D721Med (cell line): ENCODE measurements at regions not wholly inside any gene's neighbourhood (a gene's known extent, or its start where the extent isn't known, plus 50 kb on each side); places are given as distances from the start of the nearest gene placed in this dataset.

Experiments
- DNase-seq: peaks from one replicate; pipeline ENCODE4 v3.0.0; 2011; ENCODE audit warnings: low spot score; ENCODE audit not compliant: insufficient read length
- FAIRE-seq: peaks from 2 replicates; lab custom pipeline; 2011; peaks lifted over from hg19 to GRCh38; lab: Jason Lieb, UNC
- TF ChIP-seq, protein P1 (sequence below): IDR thresholded peaks from 2 replicates; pipeline ENCODE4 v1.5.1; 2012; ENCODE audit warnings: mild to moderate bottlenecking, control low read depth; ENCODE audit not compliant: insufficient read depth; ENCODE audit errors: missing control alignments

DNA sequence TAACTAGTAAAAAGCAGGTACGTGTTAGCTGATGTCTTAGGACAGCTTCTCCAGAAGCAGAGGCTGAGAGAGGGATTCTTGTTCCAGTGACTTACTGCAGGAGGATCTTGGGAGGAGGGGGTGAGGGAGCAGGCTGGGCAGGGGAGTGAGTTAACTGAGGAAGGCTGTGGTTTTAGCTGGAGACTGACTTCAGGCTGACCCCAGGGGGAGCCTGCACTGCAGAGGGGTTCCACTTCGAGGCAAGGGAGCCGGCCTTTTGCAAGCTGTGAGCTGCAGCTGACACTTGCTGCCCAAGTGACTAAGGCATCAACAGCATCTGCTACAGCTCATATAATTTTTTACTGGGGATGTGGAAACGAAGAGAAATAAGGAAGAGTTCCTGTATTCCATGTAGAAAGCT is 50.4 kb upstream of the SOD1 start:
- TF ChIP-seq, protein P1, sequence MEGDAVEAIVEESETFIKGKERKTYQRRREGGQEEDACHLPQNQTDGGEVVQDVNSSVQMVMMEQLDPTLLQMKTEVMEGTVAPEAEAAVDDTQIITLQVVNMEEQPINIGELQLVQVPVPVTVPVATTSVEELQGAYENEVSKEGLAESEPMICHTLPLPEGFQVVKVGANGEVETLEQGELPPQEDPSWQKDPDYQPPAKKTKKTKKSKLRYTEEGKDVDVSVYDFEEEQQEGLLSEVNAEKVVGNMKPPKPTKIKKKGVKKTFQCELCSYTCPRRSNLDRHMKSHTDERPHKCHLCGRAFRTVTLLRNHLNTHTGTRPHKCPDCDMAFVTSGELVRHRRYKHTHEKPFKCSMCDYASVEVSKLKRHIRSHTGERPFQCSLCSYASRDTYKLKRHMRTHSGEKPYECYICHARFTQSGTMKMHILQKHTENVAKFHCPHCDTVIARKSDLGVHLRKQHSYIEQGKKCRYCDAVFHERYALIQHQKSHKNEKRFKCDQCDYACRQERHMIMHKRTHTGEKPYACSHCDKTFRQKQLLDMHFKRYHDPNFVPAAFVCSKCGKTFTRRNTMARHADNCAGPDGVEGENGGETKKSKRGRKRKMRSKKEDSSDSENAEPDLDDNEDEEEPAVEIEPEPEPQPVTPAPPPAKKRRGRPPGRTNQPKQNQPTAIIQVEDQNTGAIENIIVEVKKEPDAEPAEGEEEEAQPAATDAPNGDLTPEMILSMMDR, result no peak
- DNase-seq (no peak), FAIRE-seq (no peak)

DNA sequence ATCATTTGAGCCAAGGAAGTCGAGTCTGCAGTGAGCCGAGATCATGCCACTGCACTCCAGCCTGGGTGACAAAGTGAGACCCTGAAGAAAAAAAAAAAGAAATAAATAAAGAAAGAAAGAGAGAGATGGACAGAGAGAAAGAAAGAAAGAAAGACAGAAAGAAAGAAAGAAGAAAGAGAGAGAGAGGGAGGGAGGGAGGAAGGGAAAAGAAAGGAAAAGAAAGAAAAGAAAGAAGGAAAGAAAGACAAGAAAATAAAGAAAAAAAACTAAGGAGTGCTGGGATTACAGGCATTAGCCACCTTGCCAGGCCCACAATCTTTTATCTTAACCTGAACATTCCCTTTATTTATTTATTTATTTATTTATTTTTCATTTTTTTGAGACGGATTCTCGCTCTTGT is 51.7 kb upstream of the SOD1 start:
- TF ChIP-seq, protein P1, result no peak
- DNase-seq, result no peak
- FAIRE-seq, result no peak

DNA sequence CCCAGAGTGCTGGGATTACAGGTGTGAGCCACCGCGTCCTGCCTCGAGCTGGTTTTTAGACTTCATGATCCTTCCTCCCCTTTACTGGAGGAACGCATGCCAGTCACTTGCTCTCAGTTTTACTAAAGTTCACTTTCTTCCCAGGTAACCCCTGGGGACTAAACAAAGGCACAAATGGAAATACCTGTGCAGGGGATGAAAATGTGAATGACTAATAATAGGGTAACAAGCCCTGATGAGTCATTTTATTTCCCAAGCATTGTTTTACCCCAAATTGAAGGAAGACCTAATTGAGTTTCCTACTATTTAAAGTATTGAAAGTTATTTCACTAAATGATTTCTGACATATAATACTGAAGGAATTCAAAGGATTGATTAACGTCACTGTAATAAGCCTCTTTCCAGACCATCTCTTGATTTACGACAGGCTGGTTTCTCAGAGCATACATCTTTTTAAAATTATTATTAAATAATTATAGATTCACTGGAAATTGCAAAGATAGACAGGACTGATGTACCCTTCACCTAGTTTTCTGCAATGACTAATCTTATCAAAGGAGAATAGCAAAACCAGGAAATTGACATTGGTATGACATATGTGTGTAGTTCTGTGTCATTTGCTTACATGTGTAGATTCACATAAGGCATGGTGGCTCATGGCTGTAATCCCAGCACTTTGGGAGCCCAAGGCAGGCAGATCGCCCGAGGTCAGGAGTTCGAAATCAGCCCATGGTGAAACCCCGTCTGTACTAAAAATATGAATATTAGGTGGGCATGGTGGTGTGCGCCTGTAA is 53.2 kb upstream of the SOD1 start:
- TF ChIP-seq, protein P1, result no peak
- FAIRE-seq, result no peak
- DNase-seq, result no peak

DNA sequence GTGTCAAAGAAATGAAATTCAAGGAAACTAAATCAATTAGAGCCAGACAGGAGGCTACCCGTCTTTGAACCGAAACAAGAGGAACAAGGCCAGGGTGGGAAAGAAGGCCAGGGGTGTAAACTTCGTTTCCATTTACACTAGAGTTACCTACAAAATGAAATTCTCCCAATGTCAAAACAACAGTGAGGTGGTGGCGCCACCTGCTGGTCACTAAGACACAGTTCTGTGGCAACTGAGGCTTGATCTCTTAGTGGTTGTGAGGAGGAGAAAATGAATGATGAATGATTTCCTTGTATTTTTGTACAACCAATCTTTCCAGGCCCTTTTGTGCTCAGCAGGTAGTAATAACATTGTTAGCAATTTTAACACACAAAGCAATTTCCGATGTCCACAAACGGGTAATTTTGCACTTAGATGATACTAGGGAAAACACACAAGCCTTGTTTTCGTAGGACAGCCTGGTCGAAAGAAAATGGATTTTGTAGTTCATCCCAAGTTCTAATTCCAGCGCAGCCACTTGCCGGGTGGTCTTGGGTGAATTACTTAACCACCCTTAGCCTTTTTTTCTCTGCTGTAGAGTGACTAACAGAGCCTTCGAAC is 54.8 kb upstream of the SOD1 start:
- FAIRE-seq (no peak), DNase-seq (peak; percentile 29)
- TF ChIP-seq, protein P1, result peak; percentile 94

DNA sequence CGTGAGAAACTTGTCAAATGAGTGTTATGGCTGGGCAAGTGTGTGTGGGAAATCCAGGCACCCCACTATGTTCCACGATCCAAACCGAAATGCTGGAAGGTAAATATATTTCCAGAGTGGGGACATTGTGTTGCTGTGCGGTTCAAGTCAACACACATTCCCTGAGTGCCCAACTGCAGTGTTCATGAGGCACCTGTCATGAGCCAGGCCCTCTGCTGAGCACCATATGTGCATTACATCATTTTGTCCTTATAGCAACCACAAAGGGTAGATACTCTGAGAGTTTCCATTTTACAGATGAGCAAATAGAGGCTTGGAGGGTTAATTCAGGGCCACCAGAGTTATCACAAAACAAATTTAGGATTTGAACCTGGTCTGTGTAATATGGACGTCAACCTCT is 59.9 kb upstream of the SOD1 start:
- no peak for FAIRE-seq
- TF ChIP-seq, protein P1, result no peak
- DNase-seq, result no peak

DNA sequence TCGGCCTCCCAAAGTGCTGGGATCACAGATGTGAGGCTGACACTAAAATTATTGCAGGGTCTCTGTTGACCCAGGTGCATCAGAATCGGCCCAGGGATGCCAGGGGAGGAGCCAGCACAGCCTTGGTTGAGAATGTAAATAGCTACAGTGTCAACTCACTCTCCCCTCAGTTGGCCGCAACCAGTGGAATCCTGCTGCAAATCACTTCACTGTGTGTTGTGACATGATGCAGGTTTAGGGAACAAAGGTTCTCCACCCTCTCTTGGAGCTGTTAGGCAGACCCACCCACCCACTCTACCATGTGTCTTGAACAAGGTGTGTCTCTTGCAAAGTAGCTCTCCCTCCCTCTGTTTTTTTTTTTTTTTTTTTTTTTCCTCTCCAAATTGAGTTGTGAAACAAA is 60.5 kb upstream of the SOD1 start:
- DNase-seq (no peak), FAIRE-seq (no peak)
- TF ChIP-seq, protein P1, result no peak

DNA sequence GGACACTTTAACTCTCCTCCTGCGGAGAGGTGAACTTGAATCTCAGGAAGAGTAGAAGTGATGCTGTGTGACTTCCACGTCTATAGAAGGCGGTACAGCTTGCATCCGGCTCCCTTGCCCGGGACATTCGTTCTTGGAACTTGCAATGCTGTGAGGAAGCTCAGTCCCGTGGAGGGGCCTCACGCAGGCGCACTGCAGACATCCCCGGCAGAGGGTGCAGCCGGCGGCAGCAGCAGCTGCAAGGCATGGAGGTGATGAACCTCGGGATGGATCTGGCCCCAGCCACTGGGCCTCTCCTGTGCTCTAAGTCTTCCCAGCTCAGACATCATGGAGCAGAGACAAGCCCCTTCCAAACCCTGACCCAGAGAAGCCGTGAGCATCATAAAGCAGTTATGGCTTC is 61.8 kb upstream of the SOD1 start:
- TF ChIP-seq, protein P1, result no peak
- FAIRE-seq (no peak), DNase-seq (no peak)
